NOMO-1 treated with DMSO at 0.1 percent for 48 hours (cell line): ENCODE measurements at regions not wholly inside any gene's neighbourhood (a gene's known extent, or its start where the extent isn't known, plus 50 kb on each side); places are given as distances from the start of the nearest gene placed in this dataset.
A peak's percentile ranks its signal among the peaks of the same experiment; 100 is the strongest.

ENCODE experiments used
- DNase-seq: peaks from one replicate; lab custom pipeline; 2025; ENCODE audit not compliant: unreplicated experiment; lab: John Stamatoyannopoulos, UW

- DNase-seq: no peak
Observed at GRCh38 chr2:225340923-225341322, 58.6 kb upstream of the NYAP2 start.

- DNase-seq: no peak
Observed at GRCh38 chr2:225337183-225337582, 62.3 kb upstream of the NYAP2 start.

GRCh38 chr2:225334514-225334913, 65.0 kb upstream of the NYAP2 start:
- no peak for DNase-seq

GRCh38 chr2:225328192-225328591, 71.3 kb upstream of the NYAP2 start:
- DNase-seq: no peak

- no peak for DNase-seq
Observed at GRCh38 chr2:225326969-225327368, 72.5 kb upstream of the NYAP2 start.

GRCh38 chr2:225319872-225320271, 79.6 kb upstream of the NYAP2 start:
- no peak for DNase-seq

GRCh38 chr2:225318440-225318839, 81.1 kb upstream of the NYAP2 start:
- DNase-seq: no peak

GRCh38 chr2:225317186-225317585, 82.3 kb upstream of the NYAP2 start:
- DNase-seq: no peak

- no peak for DNase-seq
Observed at GRCh38 chr2:225310745-225311144, 88.8 kb upstream of the NYAP2 start.

- no peak for DNase-seq
Observed at GRCh38 chr2:225309516-225309915, 90.0 kb upstream of the NYAP2 start.

GRCh38 chr2:225296951-225297350, 102.6 kb upstream of the NYAP2 start:
- no peak for DNase-seq

- no peak for DNase-seq
Observed at GRCh38 chr2:225295102-225295501, 104.4 kb upstream of the NYAP2 start.

- no peak for DNase-seq
Observed at GRCh38 chr2:225293638-225294037, 105.9 kb upstream of the NYAP2 start.

- DNase-seq: no peak
Observed at GRCh38 chr2:225290757-225291400, 108.6 kb upstream of the NYAP2 start.

- DNase-seq: no peak
Observed at GRCh38 chr2:225289659-225290058, 109.9 kb upstream of the NYAP2 start.

- no peak for DNase-seq
Observed at GRCh38 chr2:225288986-225289385, 110.5 kb upstream of the NYAP2 start.

- DNase-seq: peak; percentile 35
Observed at GRCh38 chr2:225282858-225283710, 116.4 kb upstream of the NYAP2 start.

GRCh38 chr2:225276207-225276606, 123.3 kb upstream of the NYAP2 start:
- DNase-seq: peak; percentile 6

GRCh38 chr2:225275443-225275842, 124.1 kb upstream of the NYAP2 start:
- DNase-seq: no peak

GRCh38 chr2:225274751-225275150, 124.8 kb upstream of the NYAP2 start:
- DNase-seq: no peak

GRCh38 chr2:225272173-225272572, 127.3 kb upstream of the NYAP2 start:
- no peak for DNase-seq

- peak; percentile 96 for DNase-seq
Observed at GRCh38 chr2:225270861-225271260, 128.6 kb upstream of the NYAP2 start.
